HepG2 (cell line): ENCODE measurements at regions not wholly inside any gene's neighbourhood (a gene's known extent, or its start where the extent isn't known, plus 50 kb on each side); places are given as distances from the start of the nearest gene placed in this dataset.
A peak's percentile ranks its signal among the peaks of the same experiment; 100 is the strongest.

Source experiments
- CREM ChIP-seq, 2 experiments: sonication (generic) in 1 of 2; formaldehyde crosslinking in 1 of 2; IDR thresholded peaks; 2 replicates each; pipeline versions ENCODE4 v1.4.0 to v1.6.1; 2016 to 2020; ENCODE audit warnings: antibody characterized with exemption in 1 of 2, mild to moderate bottlenecking in 1 of 2, missing genetic modification reagents in 1 of 2
- FOXP1 ChIP-seq, 2 experiments: fragments of 450-650 bp in 1 of 2; IDR thresholded peaks; 2 replicates each; pipeline ENCODE4 v1.6.1; 2017 to 2018; ENCODE audit warnings: antibody characterized with exemption in 1 of 2
- PRDM15 ChIP-seq: sonication (generic); formaldehyde crosslinking; IDR thresholded peaks from 2 replicates; pipeline ENCODE4 v1.4.0; 2020; ENCODE audit warnings: missing genetic modification reagents
- PREB ChIP-seq: sonication (generic); formaldehyde crosslinking; IDR thresholded peaks from 2 replicates; pipeline ENCODE4 v1.4.0; 2020; ENCODE audit warnings: missing genetic modification reagents
- SOX13 ChIP-seq, 3 experiments: fragments of 450-650 bp in 1 of 3; sonication (generic) in 1 of 3; formaldehyde crosslinking in 1 of 3; IDR thresholded peaks in 2 of 3; conservative IDR thresholded peaks in 1 of 3; 2 replicates each; pipeline versions ENCODE4 v1.5.0 to v1.6.1; 2016 to 2020; ENCODE audit warnings: antibody characterized with exemption in 1 of 3, mild to moderate bottlenecking in 1 of 3, missing compliant biosample characterization in 1 of 3, missing genetic modification reagents in 1 of 3, moderate library complexity in 1 of 3
- SP5 ChIP-seq: IDR thresholded peaks from 2 replicates; pipeline ENCODE4 v1.6.1; 2016; ENCODE audit warnings: low read depth, borderline replicate concordance
- SPEN ChIP-seq: sonication (generic); formaldehyde crosslinking; IDR thresholded peaks from 2 replicates; pipeline ENCODE4 v1.5.1; 2020; ENCODE audit warnings: low read depth, mild to moderate bottlenecking, missing genetic modification reagents
- TBX3 ChIP-seq: fragments of 450-650 bp; IDR thresholded peaks from 2 replicates; pipeline ENCODE4 v1.6.1; 2017; ENCODE audit warnings: antibody characterized with exemption, mild to moderate bottlenecking, inconsistent platforms, borderline replicate concordance
- TEF ChIP-seq: sonication (generic); formaldehyde crosslinking; IDR thresholded peaks from 2 replicates; pipeline ENCODE4 v1.5.0; 2020; ENCODE audit warnings: missing genetic modification reagents
- TF ChIP-seq, protein P1 (sequence below): IDR thresholded peaks from 2 replicates; pipeline ENCODE4 v1.4.0; 2020; ENCODE audit warnings: mild to moderate bottlenecking, missing genetic modification reagents
- TF ChIP-seq, protein P2 (sequence below): sonication (generic); formaldehyde crosslinking; conservative IDR thresholded peaks from 2 replicates; pipeline ENCODE4 v1.4.0; 2020; ENCODE audit warnings: mild to moderate bottlenecking, missing genetic modification reagents, moderate library complexity

- TF ChIP-seq, protein P1, sequence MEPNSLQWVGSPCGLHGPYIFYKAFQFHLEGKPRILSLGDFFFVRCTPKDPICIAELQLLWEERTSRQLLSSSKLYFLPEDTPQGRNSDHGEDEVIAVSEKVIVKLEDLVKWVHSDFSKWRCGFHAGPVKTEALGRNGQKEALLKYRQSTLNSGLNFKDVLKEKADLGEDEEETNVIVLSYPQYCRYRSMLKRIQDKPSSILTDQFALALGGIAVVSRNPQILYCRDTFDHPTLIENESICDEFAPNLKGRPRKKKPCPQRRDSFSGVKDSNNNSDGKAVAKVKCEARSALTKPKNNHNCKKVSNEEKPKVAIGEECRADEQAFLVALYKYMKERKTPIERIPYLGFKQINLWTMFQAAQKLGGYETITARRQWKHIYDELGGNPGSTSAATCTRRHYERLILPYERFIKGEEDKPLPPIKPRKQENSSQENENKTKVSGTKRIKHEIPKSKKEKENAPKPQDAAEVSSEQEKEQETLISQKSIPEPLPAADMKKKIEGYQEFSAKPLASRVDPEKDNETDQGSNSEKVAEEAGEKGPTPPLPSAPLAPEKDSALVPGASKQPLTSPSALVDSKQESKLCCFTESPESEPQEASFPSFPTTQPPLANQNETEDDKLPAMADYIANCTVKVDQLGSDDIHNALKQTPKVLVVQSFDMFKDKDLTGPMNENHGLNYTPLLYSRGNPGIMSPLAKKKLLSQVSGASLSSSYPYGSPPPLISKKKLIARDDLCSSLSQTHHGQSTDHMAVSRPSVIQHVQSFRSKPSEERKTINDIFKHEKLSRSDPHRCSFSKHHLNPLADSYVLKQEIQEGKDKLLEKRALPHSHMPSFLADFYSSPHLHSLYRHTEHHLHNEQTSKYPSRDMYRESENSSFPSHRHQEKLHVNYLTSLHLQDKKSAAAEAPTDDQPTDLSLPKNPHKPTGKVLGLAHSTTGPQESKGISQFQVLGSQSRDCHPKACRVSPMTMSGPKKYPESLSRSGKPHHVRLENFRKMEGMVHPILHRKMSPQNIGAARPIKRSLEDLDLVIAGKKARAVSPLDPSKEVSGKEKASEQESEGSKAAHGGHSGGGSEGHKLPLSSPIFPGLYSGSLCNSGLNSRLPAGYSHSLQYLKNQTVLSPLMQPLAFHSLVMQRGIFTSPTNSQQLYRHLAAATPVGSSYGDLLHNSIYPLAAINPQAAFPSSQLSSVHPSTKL (CRISPR knock-in tag) = peak; percentile 82
- TF ChIP-seq PRDM15 (CRISPR knock-in tag) (no peak), FOXP1 (IDR thresholded peaks at IDR 0.05) (no peak), FOXP1 (CRISPR knock-in tag; IDR thresholded peaks at IDR 0.05) (peak; percentile 49; the same call in 1 of the 2 replicates), CREM (IDR thresholded peaks at IDR 0.05) (peak; percentile 68), CREM (CRISPR knock-in tag; IDR thresholded peaks at IDR 0.05) (no peak), TBX3 (0 out of 2 replicates have a peak, but pooled peaks have one; percentile 27), TEF (CRISPR knock-in tag) (no peak), PREB (CRISPR knock-in tag) (no peak), SOX13 (IDR thresholded peaks at IDR 0.05) (peak; percentile 65; the same call in 1 of the 2 replicates), SOX13 (CRISPR knock-in tag; conservative IDR thresholded peaks at IDR 0.05 in 1 of 2, IDR thresholded peaks at IDR 0.05 in 1 of 2) (peak in 1 of 2 experiments; percentile 94; a peak in 2 of 4 replicates), SPEN (CRISPR knock-in tag) (no peak), SP5 (CRISPR knock-in tag) (0 out of 2 replicates have a peak, but pooled peaks have one; percentile 23)
- TF ChIP-seq, protein P2, sequence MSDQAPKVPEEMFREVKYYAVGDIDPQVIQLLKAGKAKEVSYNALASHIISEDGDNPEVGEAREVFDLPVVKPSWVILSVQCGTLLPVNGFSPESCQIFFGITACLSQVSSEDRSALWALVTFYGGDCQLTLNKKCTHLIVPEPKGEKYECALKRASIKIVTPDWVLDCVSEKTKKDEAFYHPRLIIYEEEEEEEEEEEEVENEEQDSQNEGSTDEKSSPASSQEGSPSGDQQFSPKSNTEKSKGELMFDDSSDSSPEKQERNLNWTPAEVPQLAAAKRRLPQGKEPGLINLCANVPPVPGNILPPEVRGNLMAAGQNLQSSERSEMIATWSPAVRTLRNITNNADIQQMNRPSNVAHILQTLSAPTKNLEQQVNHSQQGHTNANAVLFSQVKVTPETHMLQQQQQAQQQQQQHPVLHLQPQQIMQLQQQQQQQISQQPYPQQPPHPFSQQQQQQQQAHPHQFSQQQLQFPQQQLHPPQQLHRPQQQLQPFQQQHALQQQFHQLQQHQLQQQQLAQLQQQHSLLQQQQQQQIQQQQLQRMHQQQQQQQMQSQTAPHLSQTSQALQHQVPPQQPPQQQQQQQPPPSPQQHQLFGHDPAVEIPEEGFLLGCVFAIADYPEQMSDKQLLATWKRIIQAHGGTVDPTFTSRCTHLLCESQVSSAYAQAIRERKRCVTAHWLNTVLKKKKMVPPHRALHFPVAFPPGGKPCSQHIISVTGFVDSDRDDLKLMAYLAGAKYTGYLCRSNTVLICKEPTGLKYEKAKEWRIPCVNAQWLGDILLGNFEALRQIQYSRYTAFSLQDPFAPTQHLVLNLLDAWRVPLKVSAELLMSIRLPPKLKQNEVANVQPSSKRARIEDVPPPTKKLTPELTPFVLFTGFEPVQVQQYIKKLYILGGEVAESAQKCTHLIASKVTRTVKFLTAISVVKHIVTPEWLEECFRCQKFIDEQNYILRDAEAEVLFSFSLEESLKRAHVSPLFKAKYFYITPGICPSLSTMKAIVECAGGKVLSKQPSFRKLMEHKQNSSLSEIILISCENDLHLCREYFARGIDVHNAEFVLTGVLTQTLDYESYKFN (CRISPR knock-in tag) = peak; percentile 59
Observed at GRCh38 chr20:12913781-12914443, 94.9 kb upstream of the SPTLC3 start (continued).
